ENCODE measurements at regions not wholly inside any gene's neighbourhood (a gene's known extent, or its start where the extent isn't known, plus 50 kb on each side); places are given as distances from the start of the nearest gene placed in this dataset.

GRCh38 chr13:64332048-64332447 is 2898.1 kb downstream of the PCDH9 start:
- no peak for ATAC-seq (ENCODE audit: low read depth)
- H3K27me3 Mint-ChIP-seq: no peaks in the 10 kb centered on the region

DNA sequence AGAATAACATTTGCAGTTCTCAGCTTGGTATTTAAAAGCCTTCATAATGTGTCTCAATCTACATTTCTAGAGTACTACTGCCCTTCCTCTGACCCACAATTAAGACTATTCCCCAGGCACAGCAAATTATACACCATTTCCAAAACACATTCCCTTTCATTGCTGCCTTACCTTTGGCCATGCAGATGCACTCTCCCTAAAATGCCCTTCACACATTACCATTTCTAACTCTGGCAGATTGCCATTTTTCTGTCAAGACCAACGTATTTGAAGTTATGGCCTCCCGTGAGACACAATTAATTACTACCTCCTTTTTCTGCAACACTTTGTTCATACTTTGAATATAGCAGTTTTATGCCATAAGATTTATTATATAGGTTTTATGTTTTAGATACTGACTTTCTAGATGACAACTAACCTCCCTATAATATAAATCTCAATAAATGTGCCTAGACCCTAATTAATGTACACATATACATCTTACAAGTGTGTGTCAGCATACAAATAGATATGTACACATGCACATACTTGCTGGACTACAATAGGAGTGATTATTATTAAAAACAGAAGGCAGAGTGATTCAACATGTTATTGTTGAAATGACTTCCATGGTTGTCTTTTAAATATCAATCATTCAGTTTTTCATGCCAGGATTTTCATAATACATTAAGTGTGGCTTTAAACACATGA is 2902.5 kb downstream of the PCDH9 start:
- DNase-seq (ENCODE audit: low spot score in 2 of 2) (no peak), ATAC-seq (ENCODE audit: low read depth) (no peak)
- H3K27ac Mint-ChIP-seq: no peak overlapping the region
- no peaks in the 10 kb centered on the region for H3K4me1 Mint-ChIP-seq
- no peaks in the 10 kb centered on the region for H3K27me3 Mint-ChIP-seq
- H3K9me3 Mint-ChIP-seq: peaks cover 7% of the 10 kb centered on the region
- H3K36me3 Mint-ChIP-seq: no peaks in the 10 kb centered on the region
- no peak overlapping the region for H3K4me3 Mint-ChIP-seq

More at GRCh38 chr13:64332048-64332447, 2898.1 kb downstream of the PCDH9 start:
- Mint-ChIP-seq H3K4me3 (no peak overlapping the region), H3K4me1 (no peaks in the 10 kb centered on the region), H3K36me3 (no peaks in the 10 kb centered on the region), H3K9me3 (peaks cover 8% of the 10 kb centered on the region), H3K27ac (no peak overlapping the region)
- DNase-seq (ENCODE audit: low spot score in 2 of 2): no peak

- H3K4me1 Mint-ChIP-seq: no peaks in the 10 kb centered on the region
- H3K9me3 Mint-ChIP-seq: no peaks in the 10 kb centered on the region
- no peaks in the 10 kb centered on the region for H3K36me3 Mint-ChIP-seq
- no peak for ATAC-seq (ENCODE audit: low read depth)
- H3K27me3 Mint-ChIP-seq: no peaks in the 10 kb centered on the region
- H3K4me3 Mint-ChIP-seq: no peak overlapping the region
- no peak for DNase-seq (ENCODE audit: low spot score in 2 of 2)
- no peak overlapping the region for H3K27ac Mint-ChIP-seq
These were observed 2898.7 kb upstream of the PCDH20 start for GRCh38 chr13:64314331-64314730.

DNA sequence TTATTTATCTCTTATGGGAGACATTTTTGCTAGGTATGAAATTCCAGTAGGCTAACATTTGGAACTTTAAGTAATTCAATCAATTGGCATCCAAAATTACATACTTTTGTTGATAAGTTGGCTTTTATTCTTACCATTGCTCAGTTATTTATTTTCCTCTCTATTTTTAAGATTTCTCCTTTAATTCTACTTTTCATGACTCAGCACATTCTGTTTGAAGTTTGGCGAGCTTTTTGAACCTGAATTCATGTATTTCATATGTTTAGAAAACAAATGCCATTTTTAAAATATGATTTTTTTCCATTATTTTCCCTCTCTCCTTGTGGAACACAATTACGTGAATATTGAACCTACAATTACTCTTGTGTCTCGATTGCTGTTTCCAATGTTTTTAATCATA is 2896.3 kb upstream of the PCDH20 start:
- Mint-ChIP-seq H3K36me3 (no peaks in the 10 kb centered on the region), H3K4me3 (no peak overlapping the region), H3K4me1 (no peaks in the 10 kb centered on the region), H3K9me3 (no peaks in the 10 kb centered on the region), H3K27ac (no peak overlapping the region), H3K27me3 (no peaks in the 10 kb centered on the region)
- DNase-seq (ENCODE audit: low spot score in 2 of 2) (no peak), ATAC-seq (ENCODE audit: low read depth) (no peak)

- H3K27ac Mint-ChIP-seq: no peak overlapping the region
These were observed 2895.5 kb upstream of the PCDH20 start for GRCh38 chr13:64311112-64311511.

DNA sequence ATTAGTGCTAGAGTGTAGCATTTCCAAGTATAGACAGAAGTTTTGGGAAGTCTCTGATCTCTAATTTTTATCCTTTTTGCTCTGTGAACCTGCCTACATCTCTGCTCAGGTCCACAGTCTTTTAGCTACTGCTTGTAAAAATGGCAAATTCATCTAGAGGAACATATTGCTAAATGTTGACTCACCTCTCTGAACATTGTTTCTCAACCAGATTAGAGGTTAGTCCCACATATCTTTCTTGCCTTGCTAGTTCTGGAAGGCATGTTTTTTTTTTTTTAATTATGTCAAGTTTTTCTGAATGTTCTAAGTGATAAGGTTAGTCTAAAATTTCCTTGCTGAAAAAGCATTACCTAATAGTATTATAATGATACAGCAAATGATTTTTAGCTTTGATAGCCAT is 2889.6 kb upstream of the PCDH20 start:
- H3K9me3 Mint-ChIP-seq: no peaks in the 10 kb centered on the region
- no peaks in the 10 kb centered on the region for H3K4me1 Mint-ChIP-seq
- ATAC-seq (ENCODE audit: low read depth) (no peak), DNase-seq (ENCODE audit: low spot score in 2 of 2) (no peak)
- H3K27ac Mint-ChIP-seq: no peak overlapping the region
- no peaks in the 10 kb centered on the region for H3K27me3 Mint-ChIP-seq
- H3K4me3 Mint-ChIP-seq: no peak overlapping the region
- no peaks in the 10 kb centered on the region for H3K36me3 Mint-ChIP-seq

More at GRCh38 chr13:64311112-64311511, 2895.5 kb upstream of the PCDH20 start:
- Mint-ChIP-seq H3K4me3 (no peak overlapping the region), H3K4me1 (no peaks in the 10 kb centered on the region), H3K9me3 (no peaks in the 10 kb centered on the region), H3K27me3 (no peaks in the 10 kb centered on the region), H3K36me3 (no peaks in the 10 kb centered on the region)
- no peak for DNase-seq (ENCODE audit: low spot score in 2 of 2)
- no peak for ATAC-seq (ENCODE audit: low read depth)

DNA sequence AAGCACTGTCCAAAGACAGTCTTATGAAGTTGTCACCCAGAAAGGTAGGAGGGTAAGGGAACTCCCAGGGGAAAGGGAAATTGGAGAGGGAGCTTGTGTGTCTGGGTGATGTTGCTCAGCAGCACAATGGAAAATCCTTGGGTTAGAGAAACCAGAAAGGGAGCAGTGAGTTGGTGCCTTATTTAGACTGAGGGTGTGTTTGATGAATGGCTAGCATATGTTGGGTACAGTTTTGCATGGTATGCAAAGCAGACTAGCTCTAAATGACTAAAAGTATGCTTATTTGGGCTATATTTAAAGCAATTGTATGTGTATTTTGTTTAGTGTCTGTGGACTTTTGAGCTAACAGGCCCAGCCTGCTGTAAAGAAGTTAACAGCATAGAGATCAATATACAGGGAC is 2884.6 kb upstream of the PCDH20 start:
- H3K4me3 Mint-ChIP-seq: no peak overlapping the region
- no peaks in the 10 kb centered on the region for H3K4me1 Mint-ChIP-seq
- H3K36me3 Mint-ChIP-seq: no peaks in the 10 kb centered on the region
- H3K27ac Mint-ChIP-seq: no peak overlapping the region
- DNase-seq (ENCODE audit: low spot score in 2 of 2) (no peak), ATAC-seq (ENCODE audit: low read depth) (no peak)
- H3K27me3 Mint-ChIP-seq: no peaks in the 10 kb centered on the region
- peaks cover 4% of the 10 kb centered on the region for H3K9me3 Mint-ChIP-seq

DNA sequence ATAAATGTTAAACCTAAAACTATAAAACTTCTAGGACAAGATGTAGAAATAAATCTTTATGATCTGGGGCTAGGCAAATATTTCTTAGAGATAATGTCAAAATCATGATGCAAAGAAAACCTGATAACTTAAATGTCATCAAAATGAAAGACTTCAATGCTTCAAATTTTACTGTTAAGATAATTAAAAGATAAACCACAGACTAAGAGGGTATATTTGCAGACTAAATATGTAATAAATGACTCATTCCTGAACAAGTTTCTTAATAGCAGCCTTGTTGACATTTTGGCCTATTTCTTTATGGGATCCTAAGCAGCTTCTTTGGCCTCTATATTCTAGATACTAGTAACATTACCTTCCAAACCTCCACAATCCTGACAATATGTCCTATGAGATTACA is 2878.3 kb upstream of the PCDH20 start:
- Mint-ChIP-seq H3K27ac (no peak overlapping the region), H3K9me3 (peaks cover 8% of the 10 kb centered on the region), H3K36me3 (no peaks in the 10 kb centered on the region), H3K4me3 (no peak overlapping the region), H3K4me1 (no peaks in the 10 kb centered on the region), H3K27me3 (no peaks in the 10 kb centered on the region)
- DNase-seq (ENCODE audit: low spot score in 2 of 2) (no peak), ATAC-seq (ENCODE audit: low read depth) (no peak)

GRCh38 chr13:64289702-64290101 is 2874.1 kb upstream of the PCDH20 start:
- H3K27me3 Mint-ChIP-seq: no peaks in the 10 kb centered on the region
- no peak for DNase-seq (ENCODE audit: low spot score in 2 of 2)
- no peak overlapping the region for H3K27ac Mint-ChIP-seq
- no peak for ATAC-seq (ENCODE audit: low read depth)
- no peak overlapping the region for H3K4me3 Mint-ChIP-seq
- H3K4me1 Mint-ChIP-seq: no peaks in the 10 kb centered on the region
- H3K36me3 Mint-ChIP-seq: no peaks in the 10 kb centered on the region
- H3K9me3 Mint-ChIP-seq: peaks cover 11% of the 10 kb centered on the region

GRCh38 chr13:64283926-64284325 is 2868.3 kb upstream of the PCDH20 start:
- H3K4me3 Mint-ChIP-seq: no peak overlapping the region
- H3K4me1 Mint-ChIP-seq: no peaks in the 10 kb centered on the region
- H3K36me3 Mint-ChIP-seq: no peaks in the 10 kb centered on the region
- ATAC-seq (ENCODE audit: low read depth): no peak
- H3K27ac Mint-ChIP-seq: no peak overlapping the region
- H3K9me3 Mint-ChIP-seq: peaks cover 11% of the 10 kb centered on the region
- no peak for DNase-seq (ENCODE audit: low spot score in 2 of 2)
- H3K27me3 Mint-ChIP-seq: no peaks in the 10 kb centered on the region

- DNase-seq (ENCODE audit: low spot score in 2 of 2) (no peak), ATAC-seq (ENCODE audit: low read depth) (no peak)
- peaks cover 3% of the 10 kb centered on the region for H3K9me3 Mint-ChIP-seq
- H3K27me3 Mint-ChIP-seq: no peaks in the 10 kb centered on the region
- H3K4me3 Mint-ChIP-seq: no peak overlapping the region
- H3K4me1 Mint-ChIP-seq: no peaks in the 10 kb centered on the region
- H3K36me3 Mint-ChIP-seq: no peaks in the 10 kb centered on the region
- H3K27ac Mint-ChIP-seq: no peak overlapping the region
These were observed 2862.8 kb upstream of the PCDH20 start for GRCh38 chr13:64278493-64278892.

DNA sequence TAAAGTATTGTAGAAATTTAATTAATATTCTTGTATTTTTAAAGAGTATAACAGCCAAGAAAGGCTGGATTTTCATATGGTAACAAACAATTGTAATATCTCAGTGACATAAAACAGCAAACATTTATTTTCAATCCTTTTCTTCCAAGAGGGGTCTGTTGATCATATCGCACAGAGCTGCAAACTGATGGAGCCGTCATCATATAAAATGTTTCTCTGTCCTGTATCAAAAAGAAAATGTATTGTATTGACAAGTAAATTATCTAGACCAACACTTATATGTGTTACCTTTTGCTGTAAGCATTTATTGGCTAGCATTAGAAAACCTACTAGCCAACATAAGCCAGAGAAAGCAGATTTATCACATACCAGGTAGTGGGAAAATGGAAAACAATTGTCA is 2861.4 kb upstream of the PCDH20 start:
- no peaks in the 10 kb centered on the region for H3K27me3 Mint-ChIP-seq
- H3K36me3 Mint-ChIP-seq: no peaks in the 10 kb centered on the region
- no peak overlapping the region for H3K27ac Mint-ChIP-seq
- ATAC-seq (ENCODE audit: low read depth) (no peak), DNase-seq (ENCODE audit: low spot score in 2 of 2) (no peak)
- no peak overlapping the region for H3K4me3 Mint-ChIP-seq
- no peaks in the 10 kb centered on the region for H3K4me1 Mint-ChIP-seq
- H3K9me3 Mint-ChIP-seq: peaks cover 3% of the 10 kb centered on the region

DNA sequence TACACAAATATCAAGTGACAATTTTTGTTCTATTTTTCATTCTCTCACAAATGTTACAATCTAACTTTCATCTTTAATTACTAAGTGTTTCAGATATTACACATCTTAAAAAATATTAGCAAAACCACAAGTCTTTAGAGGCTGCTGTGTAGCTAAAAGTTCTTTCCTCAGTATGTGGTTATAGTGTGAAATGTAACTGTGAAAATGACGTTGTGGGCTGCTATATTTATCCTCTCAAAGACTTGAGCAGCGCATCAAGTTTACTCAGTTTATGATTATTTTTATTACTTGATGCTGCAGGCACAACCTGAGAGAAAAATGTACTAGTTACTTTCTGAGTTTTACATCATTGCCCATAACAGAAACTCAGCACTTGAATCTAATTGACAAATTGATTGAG is 2860.6 kb upstream of the PCDH20 start:
- DNase-seq (ENCODE audit: low spot score in 2 of 2): no peak
- no peaks in the 10 kb centered on the region for H3K4me1 Mint-ChIP-seq
- no peak overlapping the region for H3K4me3 Mint-ChIP-seq
- no peaks in the 10 kb centered on the region for H3K36me3 Mint-ChIP-seq
- H3K9me3 Mint-ChIP-seq: peaks cover 3% of the 10 kb centered on the region
- H3K27me3 Mint-ChIP-seq: no peaks in the 10 kb centered on the region
- no peak for ATAC-seq (ENCODE audit: low read depth)
- no peak overlapping the region for H3K27ac Mint-ChIP-seq

DNA sequence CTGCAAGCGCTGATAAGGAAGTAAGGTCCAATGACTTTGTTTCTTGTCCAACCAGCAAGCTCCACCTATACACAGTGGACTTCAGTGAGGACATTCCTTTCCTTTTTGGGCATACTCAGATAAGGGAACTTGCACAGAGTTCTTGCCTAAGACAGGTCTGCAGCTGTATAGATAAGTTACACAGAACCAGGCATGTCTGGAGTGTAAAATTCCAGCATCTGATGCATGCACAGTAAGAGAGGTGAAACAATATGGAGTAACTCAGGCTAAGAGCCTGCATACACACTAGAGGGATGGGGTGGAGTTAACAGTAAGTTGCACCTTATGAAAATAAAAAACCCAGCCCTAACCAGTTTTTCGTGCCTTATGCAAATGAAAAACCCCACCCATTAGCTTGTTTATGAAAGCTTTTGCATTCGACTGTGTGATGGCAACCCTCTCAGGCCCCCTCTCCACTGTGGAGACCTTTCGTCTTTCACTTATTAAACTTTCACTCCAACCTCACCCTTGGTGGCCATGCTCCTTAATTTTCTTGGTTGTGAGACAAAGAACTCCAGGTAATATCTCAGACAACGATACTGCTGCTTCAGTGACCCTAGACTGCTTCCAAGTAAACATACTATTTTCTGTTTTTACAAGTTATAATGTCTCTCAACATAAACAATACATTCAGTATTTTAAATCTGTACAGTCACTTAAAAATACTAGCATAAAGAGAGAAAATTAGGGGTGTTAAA is 2859.0 kb upstream of the PCDH20 start:
- Mint-ChIP-seq H3K4me1 (no peaks in the 10 kb centered on the region), H3K36me3 (no peaks in the 10 kb centered on the region), H3K27me3 (no peaks in the 10 kb centered on the region), H3K9me3 (peaks cover 4% of the 10 kb centered on the region), H3K4me3 (no peak overlapping the region), H3K27ac (no peak overlapping the region)
- DNase-seq (ENCODE audit: low spot score in 2 of 2) (no peak), ATAC-seq (ENCODE audit: low read depth) (no peak)

DNA sequence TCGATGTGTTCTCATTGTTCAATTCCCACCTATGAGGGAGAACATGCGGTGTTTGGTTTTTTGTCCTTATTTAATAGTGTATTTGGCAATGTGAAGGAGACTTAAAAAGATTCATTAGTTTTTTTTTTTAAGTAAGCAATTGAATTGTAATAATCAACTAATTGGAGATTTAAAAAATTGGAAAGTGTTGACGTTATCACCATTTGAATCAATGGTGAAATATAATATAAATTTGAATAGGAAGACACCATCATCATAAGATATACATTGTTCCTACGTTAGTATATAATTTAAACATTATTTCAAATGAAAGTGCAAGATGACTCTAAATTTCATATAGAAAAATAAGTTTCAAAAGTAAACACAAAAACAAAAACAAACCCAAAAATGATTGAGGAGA is 2858.1 kb upstream of the PCDH20 start:
- H3K36me3 Mint-ChIP-seq: no peaks in the 10 kb centered on the region
- no peaks in the 10 kb centered on the region for H3K4me1 Mint-ChIP-seq
- DNase-seq (ENCODE audit: low spot score in 2 of 2) (no peak), ATAC-seq (ENCODE audit: low read depth) (no peak)
- H3K4me3 Mint-ChIP-seq: no peak overlapping the region
- H3K9me3 Mint-ChIP-seq: peaks cover 4% of the 10 kb centered on the region
- H3K27ac Mint-ChIP-seq: no peak overlapping the region
- H3K27me3 Mint-ChIP-seq: no peaks in the 10 kb centered on the region

Data from memory B cell (primary cell).